Neural cell (in vitro differentiated cells): ENCODE measurements at regions not wholly inside any gene's neighbourhood (a gene's known extent, or its start where the extent isn't known, plus 50 kb on each side); places are given as distances from the start of the nearest gene placed in this dataset.

Experiments
- EZH2 ChIP-seq: fragments of 200-600, 300-800 bp; shearing (Covaris generic), sonication (generic); IDR thresholded peaks from 2 replicates; pipeline ENCODE4 v1.6.1; 2014; ENCODE audit warnings: antibody characterized with exemption, low read length, borderline replicate concordance, mild to moderate bottlenecking; ENCODE audit not compliant: insufficient read depth, poor library complexity, severe bottlenecking
- TAF1 ChIP-seq: IDR thresholded peaks from 2 replicates; pipeline ENCODE4 v1.6.1; 2012; ENCODE audit warnings: low read depth
- TF ChIP-seq, protein P1 (sequence below): fragments of 450-650 bp; IDR thresholded peaks from 2 replicates; pipeline ENCODE4 v1.5.1; 2014; ENCODE audit warnings: antibody characterized with exemption, mild to moderate bottlenecking, moderate library complexity; ENCODE audit not compliant: poor library complexity, severe bottlenecking
- TF ChIP-seq, protein P2 (sequence below): IDR thresholded peaks from 2 replicates; pipeline ENCODE4 v1.6.1; 2012; ENCODE audit warnings: borderline replicate concordance

- TF ChIP-seq, protein P1, sequence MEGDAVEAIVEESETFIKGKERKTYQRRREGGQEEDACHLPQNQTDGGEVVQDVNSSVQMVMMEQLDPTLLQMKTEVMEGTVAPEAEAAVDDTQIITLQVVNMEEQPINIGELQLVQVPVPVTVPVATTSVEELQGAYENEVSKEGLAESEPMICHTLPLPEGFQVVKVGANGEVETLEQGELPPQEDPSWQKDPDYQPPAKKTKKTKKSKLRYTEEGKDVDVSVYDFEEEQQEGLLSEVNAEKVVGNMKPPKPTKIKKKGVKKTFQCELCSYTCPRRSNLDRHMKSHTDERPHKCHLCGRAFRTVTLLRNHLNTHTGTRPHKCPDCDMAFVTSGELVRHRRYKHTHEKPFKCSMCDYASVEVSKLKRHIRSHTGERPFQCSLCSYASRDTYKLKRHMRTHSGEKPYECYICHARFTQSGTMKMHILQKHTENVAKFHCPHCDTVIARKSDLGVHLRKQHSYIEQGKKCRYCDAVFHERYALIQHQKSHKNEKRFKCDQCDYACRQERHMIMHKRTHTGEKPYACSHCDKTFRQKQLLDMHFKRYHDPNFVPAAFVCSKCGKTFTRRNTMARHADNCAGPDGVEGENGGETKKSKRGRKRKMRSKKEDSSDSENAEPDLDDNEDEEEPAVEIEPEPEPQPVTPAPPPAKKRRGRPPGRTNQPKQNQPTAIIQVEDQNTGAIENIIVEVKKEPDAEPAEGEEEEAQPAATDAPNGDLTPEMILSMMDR: no peak
- no peak for TF ChIP-seq EZH2
- TF ChIP-seq, protein P2, sequence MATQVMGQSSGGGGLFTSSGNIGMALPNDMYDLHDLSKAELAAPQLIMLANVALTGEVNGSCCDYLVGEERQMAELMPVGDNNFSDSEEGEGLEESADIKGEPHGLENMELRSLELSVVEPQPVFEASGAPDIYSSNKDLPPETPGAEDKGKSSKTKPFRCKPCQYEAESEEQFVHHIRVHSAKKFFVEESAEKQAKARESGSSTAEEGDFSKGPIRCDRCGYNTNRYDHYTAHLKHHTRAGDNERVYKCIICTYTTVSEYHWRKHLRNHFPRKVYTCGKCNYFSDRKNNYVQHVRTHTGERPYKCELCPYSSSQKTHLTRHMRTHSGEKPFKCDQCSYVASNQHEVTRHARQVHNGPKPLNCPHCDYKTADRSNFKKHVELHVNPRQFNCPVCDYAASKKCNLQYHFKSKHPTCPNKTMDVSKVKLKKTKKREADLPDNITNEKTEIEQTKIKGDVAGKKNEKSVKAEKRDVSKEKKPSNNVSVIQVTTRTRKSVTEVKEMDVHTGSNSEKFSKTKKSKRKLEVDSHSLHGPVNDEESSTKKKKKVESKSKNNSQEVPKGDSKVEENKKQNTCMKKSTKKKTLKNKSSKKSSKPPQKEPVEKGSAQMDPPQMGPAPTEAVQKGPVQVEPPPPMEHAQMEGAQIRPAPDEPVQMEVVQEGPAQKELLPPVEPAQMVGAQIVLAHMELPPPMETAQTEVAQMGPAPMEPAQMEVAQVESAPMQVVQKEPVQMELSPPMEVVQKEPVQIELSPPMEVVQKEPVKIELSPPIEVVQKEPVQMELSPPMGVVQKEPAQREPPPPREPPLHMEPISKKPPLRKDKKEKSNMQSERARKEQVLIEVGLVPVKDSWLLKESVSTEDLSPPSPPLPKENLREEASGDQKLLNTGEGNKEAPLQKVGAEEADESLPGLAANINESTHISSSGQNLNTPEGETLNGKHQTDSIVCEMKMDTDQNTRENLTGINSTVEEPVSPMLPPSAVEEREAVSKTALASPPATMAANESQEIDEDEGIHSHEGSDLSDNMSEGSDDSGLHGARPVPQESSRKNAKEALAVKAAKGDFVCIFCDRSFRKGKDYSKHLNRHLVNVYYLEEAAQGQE: no peak
- no peak for TF ChIP-seq TAF1
Measured at GRCh38 chr3:139180489-139180888, 135.8 kb upstream of the PRR23C start.
